CD4-positive, alpha-beta T cell treated with Interleukin-1 beta for 1 hour (primary cell): ENCODE measurements at regions not wholly inside any gene's neighbourhood (a gene's known extent, or its start where the extent isn't known, plus 50 kb on each side); places are given as distances from the start of the nearest gene placed in this dataset.
"Not testable (repeated sequence)": the region's sequence is repeated elsewhere in the genome, so short reads cannot be mapped to it uniquely, and the experiment has no call there.

Experiments used
- DNase-seq, 2 donors: peaks; one replicate each; pipeline ENCODE4 v3.0.0-alpha.2; 2020 to 2022

- DNase-seq, result peak in 1 of 2 donors; percentile 30
These were observed 53.1 kb upstream of the CEP295 start for GRCh38 chr11:93608364-93608763.

DNA sequence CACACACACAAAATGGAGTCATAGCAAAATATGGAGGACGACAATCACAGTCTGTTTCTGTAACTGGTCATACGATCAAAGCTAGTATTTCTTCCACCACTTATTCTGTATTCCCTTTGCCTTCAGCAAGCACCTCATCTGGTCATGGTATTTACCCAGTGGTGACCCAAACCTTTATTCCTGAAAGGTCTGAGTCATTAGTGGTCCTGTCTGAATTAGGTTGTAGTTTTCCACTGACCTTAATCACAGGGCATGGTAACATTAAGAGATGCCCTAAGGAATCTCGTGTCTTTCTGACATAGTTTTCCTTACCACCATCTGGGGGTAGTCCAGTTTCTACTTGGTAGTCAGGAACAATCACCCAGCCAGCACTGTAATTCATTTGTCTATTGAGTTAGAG lies 54.8 kb upstream of the CEP295 start:
- DNase-seq, result no peak

GRCh38 chr11:93606314-93606713 lies 55.2 kb upstream of the CEP295 start:
- no peak for DNase-seq

DNA sequence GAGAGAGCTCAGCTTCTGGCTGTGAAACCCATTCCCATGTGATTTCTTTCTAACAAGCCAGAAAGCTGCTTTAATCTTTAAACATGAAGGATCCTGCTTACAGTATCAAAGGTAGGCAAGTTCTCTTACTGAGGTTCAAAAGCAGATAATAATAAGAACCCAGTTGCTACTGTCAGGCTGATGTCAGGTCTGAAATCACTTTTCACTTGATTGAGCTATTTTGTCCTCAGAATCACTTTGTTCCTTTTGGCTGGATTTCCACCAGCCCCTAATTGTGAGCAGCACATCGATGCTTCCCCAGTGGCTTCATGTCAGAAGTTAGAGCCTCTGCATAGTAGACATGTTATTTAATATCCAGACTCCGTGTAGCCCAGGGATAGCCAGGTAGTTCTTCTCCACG lies 55.8 kb upstream of the CEP295 start:
- no peak for DNase-seq

DNA sequence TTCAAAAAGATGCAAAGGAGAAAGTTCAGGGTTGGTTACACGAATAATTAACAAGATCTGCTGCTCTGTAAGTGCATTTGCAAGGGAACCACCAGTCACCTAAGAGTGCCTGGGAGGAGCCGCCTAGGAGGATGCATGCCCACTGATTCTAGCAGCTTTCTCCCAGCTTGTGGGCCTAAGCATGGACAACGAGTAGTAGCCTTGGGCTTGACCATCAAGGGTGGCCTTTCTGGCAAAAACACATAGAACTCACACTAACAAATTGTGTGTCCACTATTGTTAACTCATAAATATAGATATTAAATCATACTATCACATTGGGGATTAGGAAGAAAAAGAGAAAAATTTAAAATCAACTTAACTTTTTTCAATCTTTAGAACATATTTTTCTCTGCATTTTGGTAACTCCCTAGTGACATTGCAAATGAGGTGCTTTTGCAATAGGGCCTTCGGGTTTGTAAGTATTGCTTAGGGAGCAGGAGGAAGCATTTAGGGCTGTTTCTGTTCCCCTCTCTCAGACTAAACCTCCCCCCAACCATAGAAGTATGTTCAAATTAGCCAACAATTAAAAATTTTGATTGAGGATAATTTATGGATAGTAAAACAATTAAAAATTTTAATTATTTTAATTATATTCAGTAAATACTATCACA lies 57.3 kb upstream of the CEP295 start:
- peak in 1 of 2 donors; percentile 3 for DNase-seq

GRCh38 chr11:93603225-93604007 lies 58.1 kb upstream of the CEP295 start:
- DNase-seq, result no peak

GRCh38 chr11:93596171-93596570 lies 53.0 kb upstream of the SMCO4 start:
- DNase-seq, result not testable (repeated sequence)
